ENCODE measurements at regions not wholly inside any gene's neighbourhood (a gene's known extent, or its start where the extent isn't known, plus 50 kb on each side); places are given as distances from the start of the nearest gene placed in this dataset.

- TF ChIP-seq REST (IDR thresholded peaks at IDR 0.05; ENCODE audit: unreplicated experiment) (no peak), EZH2phosphoT487 (IDR thresholded peaks at IDR 0.05; ENCODE audit: unreplicated experiment) (no peak), NANOG (IDR thresholded peaks at IDR 0.05; ENCODE audit: borderline replicate concordance) (no peak), EZH2 (IDR thresholded peaks at IDR 0.05; ENCODE audit: low read depth, unreplicated experiment) (no peak), ZNF331 (CRISPR knock-in tag; IDR thresholded peaks at IDR 0.05; ENCODE audit: low read depth) (no peak)
These were observed 346.9 kb downstream of the LMBRD1 start (continued) for GRCh38 chr6:69449887-69450286.
